ENCODE measurements at regions not wholly inside any gene's neighbourhood (a gene's known extent, or its start where the extent isn't known, plus 50 kb on each side); places are given as distances from the start of the nearest gene placed in this dataset.

GRCh38 chr5:12477554-12477953 is 573.3 kb upstream of the CTNND2 start:
- TF ChIP-seq EZH2phosphoT487 (IDR thresholded peaks at IDR 0.05; ENCODE audit: unreplicated experiment) (no peak), CTCF (conservative IDR thresholded peaks at IDR 0.05; ENCODE audit: low read depth in 2 of 2) (no peak)
- TF ChIP-seq, protein P1, sequence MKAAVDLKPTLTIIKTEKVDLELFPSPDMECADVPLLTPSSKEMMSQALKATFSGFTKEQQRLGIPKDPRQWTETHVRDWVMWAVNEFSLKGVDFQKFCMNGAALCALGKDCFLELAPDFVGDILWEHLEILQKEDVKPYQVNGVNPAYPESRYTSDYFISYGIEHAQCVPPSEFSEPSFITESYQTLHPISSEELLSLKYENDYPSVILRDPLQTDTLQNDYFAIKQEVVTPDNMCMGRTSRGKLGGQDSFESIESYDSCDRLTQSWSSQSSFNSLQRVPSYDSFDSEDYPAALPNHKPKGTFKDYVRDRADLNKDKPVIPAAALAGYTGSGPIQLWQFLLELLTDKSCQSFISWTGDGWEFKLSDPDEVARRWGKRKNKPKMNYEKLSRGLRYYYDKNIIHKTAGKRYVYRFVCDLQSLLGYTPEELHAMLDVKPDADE (IDR thresholded peaks at IDR 0.05): no peak

All from GM23338 (cell line).